CD14-positive monocyte (primary cell): ENCODE measurements at regions not wholly inside any gene's neighbourhood (a gene's known extent, or its start where the extent isn't known, plus 50 kb on each side); places are given as distances from the start of the nearest gene placed in this dataset.

Source experiments
- DNase-seq, 3 donors: peaks; one replicate each; pipeline ENCODE4 v3.0.0-alpha.2; 2011 to 2022
- H2AFZ ChIP-seq: 2 replicates; pipeline ENCODE4 v1.6.0; 2012; ENCODE audit warnings: mild to moderate bottlenecking, low read depth, low read length, inconsistent platforms; ENCODE audit not compliant: insufficient read depth, poor library complexity, severe bottlenecking
- H3K27ac ChIP-seq, 2 donors: 1 replicate in 1 of 2; 2 replicates in 1 of 2; pipeline ENCODE4 v1.5.1; 2012 to 2013; ENCODE audit warnings: low read length in 2 of 2, control low read depth in 1 of 2, inconsistent platforms in 1 of 2, low read depth in 1 of 2, mild to moderate bottlenecking in 1 of 2
- H3K27me3 ChIP-seq, 2 donors: one replicate each; pipeline versions ENCODE4 v1.6.0 to v1.6.1; 2011 to 2013; ENCODE audit warnings: low read length in 2 of 2; ENCODE audit not compliant: control insufficient read depth in 2 of 2, insufficient read depth in 2 of 2
- H3K36me3 ChIP-seq, 2 donors: replicated peaks in 1 of 2; 1 replicate in 1 of 2; 2 replicates in 1 of 2; pipeline versions ENCODE4 v1.5.1 to v1.6.1; 2012 to 2013; ENCODE audit warnings: low read length in 2 of 2, control low read depth in 1 of 2, inconsistent platforms in 1 of 2, mild to moderate bottlenecking in 1 of 2; ENCODE audit not compliant: insufficient read depth in 2 of 2, control insufficient read depth in 1 of 2
- H3K4me1 ChIP-seq, 2 donors: 1 replicate in 1 of 2; 2 replicates in 1 of 2; pipeline versions ENCODE4 v1.5.1 to v1.6.1; 2012 to 2013; ENCODE audit warnings: low read length in 2 of 2, control low read depth in 1 of 2, inconsistent platforms in 1 of 2, mild to moderate bottlenecking in 1 of 2, moderate library complexity in 1 of 2; ENCODE audit not compliant: insufficient read depth in 2 of 2, control insufficient read depth in 1 of 2
- H3K4me2 ChIP-seq: replicated peaks from 2 replicates; pipeline ENCODE3; 2012; ENCODE audit warnings: low read length, moderate library complexity, mild to moderate bottlenecking; ENCODE audit not compliant: poor library complexity, severe bottlenecking; ENCODE audit errors: extremely low read depth
- H3K4me3 ChIP-seq, 3 experiments: fragments of 200-600 bp in 1 of 3; sonication (generic) in 1 of 3; replicated peaks in 1 of 3; 1 replicate in 2 of 3; 2 replicates in 1 of 3; pipeline ENCODE4 v1.5.1; 2011 to 2013; ENCODE audit warnings: low read length in 3 of 3, mild to moderate bottlenecking in 3 of 3, control low read depth in 2 of 3, low read depth in 2 of 3, inconsistent platforms in 1 of 3, moderate library complexity in 1 of 3
- H3K79me2 ChIP-seq: 2 replicates; pipeline ENCODE4 v1.6.0; 2012; ENCODE audit warnings: mild to moderate bottlenecking, control low read depth, inconsistent platforms, low read length, moderate library complexity; ENCODE audit not compliant: insufficient read depth
- H3K9ac ChIP-seq: 2 replicates; pipeline ENCODE4 v1.6.0; 2017; ENCODE audit warnings: low read length, mild to moderate bottlenecking; ENCODE audit not compliant: insufficient read depth, poor library complexity, severe bottlenecking
- H3K9me3 ChIP-seq, 2 donors: replicated peaks in 1 of 2; 1 replicate in 1 of 2; 2 replicates in 1 of 2; pipeline versions ENCODE4 v1.5.1 to v1.6.1; 2012 to 2013; ENCODE audit warnings: low read length in 2 of 2, control low read depth in 1 of 2; ENCODE audit not compliant: control insufficient read depth in 1 of 2, insufficient read depth in 1 of 2
- H4K20me1 ChIP-seq: 2 replicates; pipeline ENCODE4 v1.6.0; 2012; ENCODE audit warnings: mild to moderate bottlenecking, low read length, control low read depth, moderate library complexity; ENCODE audit not compliant: insufficient read depth
- H3K27ac Mint-ChIP-seq, 7 donors: one replicate each; pipeline ENCODE4 v1.8.0; 2020; ENCODE audit warnings: mild to moderate bottlenecking in 7 of 7, mixed read lengths in 7 of 7, moderate library complexity in 6 of 7, inconsistent platforms in 2 of 7
- H3K27me3 Mint-ChIP-seq, 3 donors: one replicate each; pipeline ENCODE4 v1.8.0; 2021 to 2022; ENCODE audit warnings: low read depth in 3 of 3, mild to moderate bottlenecking in 3 of 3, mixed read lengths in 3 of 3, moderate library complexity in 3 of 3, inconsistent platforms in 1 of 3
- H3K36me3 Mint-ChIP-seq, 2 donors: one replicate each; pipeline ENCODE4 v1.8.0; 2020; ENCODE audit warnings: mixed read lengths in 2 of 2, inconsistent platforms in 1 of 2, mild to moderate bottlenecking in 1 of 2
- H3K4me1 Mint-ChIP-seq: one replicate; pipeline ENCODE4 v1.8.0; 2020; ENCODE audit warnings: mild to moderate bottlenecking, mixed read lengths
- H3K4me3 Mint-ChIP-seq, 2 donors: one replicate each; pipeline ENCODE4 v1.8.0; 2020; ENCODE audit warnings: mild to moderate bottlenecking in 2 of 2, mixed read lengths in 2 of 2, moderate library complexity in 1 of 2
- H3K9me3 Mint-ChIP-seq, 7 donors: one replicate each; pipeline ENCODE4 v1.8.0; 2020 to 2022; ENCODE audit warnings: mixed read lengths in 7 of 7, mild to moderate bottlenecking in 6 of 7, moderate library complexity in 6 of 7, inconsistent platforms in 2 of 7
- CTCF ChIP-seq: fragments of 200-600 bp; IDR thresholded peaks from one replicate; pipeline ENCODE4 v1.8.0; 2022; ENCODE audit warnings: antibody characterized with exemption, mild to moderate bottlenecking
- WGBS: methylation state at CpG from one replicate; pipeline ENCODE4 v1.1.5; 2013; ENCODE audit warnings: missing lambda C conversion rate; ENCODE audit not compliant: insufficient coverage; 5-methylcytosine and 5-hydroxymethylcytosine counted together
- intact Hi-C, 2 donors: fragments of 100-400 bp; cut with micrococcal nuclease; formaldehyde crosslinking; loops; one replicate each; pipeline versions ENCODE4 v1.15.0 to v1.15.1; 2023

- intact Hi-C loops, result no loop called here
Measured at GRCh38 chr9:131798246-131798645, 58.4 kb upstream of the RAPGEF1 start.

GRCh38 chr9:131794393-131794792 is 54.5 kb upstream of the RAPGEF1 start:
- DNase-seq, result no peak
- Mint-ChIP-seq H3K4me1 (no peaks in the 10 kb centered on the region), H3K27ac (no peak overlapping the region), H3K9me3 (peaks cover 0 to 1% (median 0%) of the 10 kb centered on the region in 7 donors), H3K27me3 (peaks cover 0 to 1% (median 1%) of the 10 kb centered on the region in 3 donors), H3K36me3 (no peaks in the 10 kb centered on the region), H3K4me3 (no peak overlapping the region)
- H3K27ac ChIP-seq, result no peak overlapping the region
- no peaks in the 10 kb centered on the region for H3K79me2 ChIP-seq
- H2AFZ ChIP-seq, result no peak overlapping the region
- H3K4me1 ChIP-seq, result no peaks in the 10 kb centered on the region
- no peak overlapping the region for H3K4me3 ChIP-seq
- H3K9me3 ChIP-seq, result no peaks in the 10 kb centered on the region
- H3K9ac ChIP-seq, result no peak overlapping the region
- no peak for TF ChIP-seq CTCF
- H3K27me3 ChIP-seq, result no peaks in the 10 kb centered on the region
- H3K36me3 ChIP-seq, result no peaks in the 10 kb centered on the region
- intact Hi-C loops, result no loop called here
- 83% methylated on average over 9 of the region's 15 CpGs for WGBS
- H4K20me1 ChIP-seq, result no peaks in the 10 kb centered on the region
- no peak overlapping the region for H3K4me2 ChIP-seq

More at GRCh38 chr9:131798246-131798645, 58.4 kb upstream of the RAPGEF1 start:
- Histone ChIP-seq H3K4me3 (no peak overlapping the region), H3K27ac (no peak overlapping the region), H3K4me1 (no peaks in the 10 kb centered on the region), H3K27me3 (no peaks in the 10 kb centered on the region), H3K9me3 (no peaks in the 10 kb centered on the region), H3K79me2 (no peaks in the 10 kb centered on the region), H3K4me2 (no peak overlapping the region), H3K9ac (no peak overlapping the region), H3K36me3 (no peaks in the 10 kb centered on the region), H2AFZ (no peak overlapping the region), H4K20me1 (no peaks in the 10 kb centered on the region)
- no peaks in the 10 kb centered on the region for H3K4me1 Mint-ChIP-seq
- H3K9me3 Mint-ChIP-seq, result peaks cover 0 to 1% (median 0%) of the 10 kb centered on the region in 7 donors
- H3K36me3 Mint-ChIP-seq, result no peaks in the 10 kb centered on the region
- DNase-seq, result no peak
- no peak for TF ChIP-seq CTCF
- no peak overlapping the region for H3K4me3 Mint-ChIP-seq
- H3K27ac Mint-ChIP-seq, result no peak overlapping the region
- peaks cover 1 to 6% (median 1%) of the 10 kb centered on the region in 3 donors for H3K27me3 Mint-ChIP-seq
- 62% methylated on average over 7 of the region's 7 CpGs for WGBS
